ENCODE measurements at regions not wholly inside any gene's neighbourhood (a gene's known extent, or its start where the extent isn't known, plus 50 kb on each side); places are given as distances from the start of the nearest gene placed in this dataset.
"Not testable (repeated sequence)": the region's sequence is repeated elsewhere in the genome, so short reads cannot be mapped to it uniquely, and the experiment has no call there.

- DNase-seq = no peak
Measured at GRCh38 chr12:46486588-46486987, 114.0 kb upstream of the SLC38A2 start.

- DNase-seq = no peak
Measured at GRCh38 chr12:46485853-46486252, 113.3 kb upstream of the SLC38A2 start.

- no peak for DNase-seq
Measured at GRCh38 chr12:46484396-46485061, 112.0 kb upstream of the SLC38A2 start.

GRCh38 chr12:46483572-46484395, 111.2 kb upstream of the SLC38A2 start:
- DNase-seq = no peak

- DNase-seq = no peak
Measured at GRCh38 chr12:46480724-46481123, 108.2 kb upstream of the SLC38A2 start.

DNA sequence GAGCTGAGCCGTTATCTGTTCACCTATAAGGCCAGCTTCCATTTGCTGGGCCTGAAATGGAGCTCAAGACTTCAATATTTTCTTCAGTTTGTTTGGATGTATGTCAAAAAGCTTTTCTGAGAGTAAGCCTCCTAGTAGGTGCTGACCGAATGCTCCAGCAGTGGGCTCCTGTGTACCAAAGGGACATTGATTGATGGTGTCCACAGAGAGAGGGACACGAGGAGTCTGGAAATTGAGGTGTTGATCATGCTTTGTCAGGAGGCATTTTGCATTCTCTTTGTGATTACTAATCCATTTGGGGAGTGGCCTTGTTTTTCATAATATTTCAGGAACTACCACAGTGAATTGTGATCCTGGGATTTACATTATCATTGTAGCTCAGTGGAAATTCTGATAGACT, 107.7 kb upstream of the SLC38A2 start:
- DNase-seq = no peak

- DNase-seq = no peak
Measured at GRCh38 chr12:46478123-46478522, 105.5 kb upstream of the SLC38A2 start.

DNA sequence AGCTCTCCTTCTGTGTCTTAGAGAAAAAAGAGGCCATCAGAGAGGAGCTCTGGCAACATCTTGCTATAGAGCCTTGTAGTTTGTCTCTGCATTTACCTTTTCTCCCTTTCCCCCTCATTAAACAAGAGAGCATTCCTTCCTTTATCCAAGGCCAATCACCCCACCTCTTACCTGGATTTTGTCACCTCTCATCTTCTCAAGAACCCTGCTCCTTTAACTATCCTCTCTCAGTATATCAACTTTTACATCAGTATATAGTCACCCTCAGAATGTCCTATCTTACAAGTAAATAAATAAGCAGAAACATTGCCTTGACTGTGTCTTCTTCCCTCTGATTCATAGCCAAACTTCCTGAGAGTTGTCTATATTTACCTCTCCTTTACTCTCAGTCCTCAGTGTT, 105.0 kb upstream of the SLC38A2 start:
- no peak for DNase-seq

- DNase-seq = no peak
Measured at GRCh38 chr12:46475972-46476645, 103.5 kb upstream of the SLC38A2 start.

DNA sequence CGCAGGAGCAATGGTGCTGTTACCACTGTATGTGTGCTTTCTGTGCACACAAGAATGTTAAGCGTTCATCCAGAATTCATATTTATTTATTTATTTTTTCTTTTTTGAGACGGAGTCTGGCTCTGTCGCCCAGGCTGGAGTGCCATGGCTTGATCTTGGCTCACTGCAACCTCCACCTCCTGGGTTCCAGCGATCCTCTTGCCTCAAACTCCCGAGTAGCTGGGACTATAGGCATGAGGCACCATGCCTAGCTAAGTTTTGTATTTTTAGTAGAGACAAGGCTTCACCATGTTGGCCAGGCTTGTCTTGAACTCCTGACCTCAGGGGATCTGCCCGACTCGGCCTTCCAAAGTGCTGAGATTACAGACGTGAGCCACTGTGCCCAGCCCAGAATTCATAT, 101.8 kb upstream of the SLC38A2 start:
- DNase-seq = not testable (repeated sequence)

DNA sequence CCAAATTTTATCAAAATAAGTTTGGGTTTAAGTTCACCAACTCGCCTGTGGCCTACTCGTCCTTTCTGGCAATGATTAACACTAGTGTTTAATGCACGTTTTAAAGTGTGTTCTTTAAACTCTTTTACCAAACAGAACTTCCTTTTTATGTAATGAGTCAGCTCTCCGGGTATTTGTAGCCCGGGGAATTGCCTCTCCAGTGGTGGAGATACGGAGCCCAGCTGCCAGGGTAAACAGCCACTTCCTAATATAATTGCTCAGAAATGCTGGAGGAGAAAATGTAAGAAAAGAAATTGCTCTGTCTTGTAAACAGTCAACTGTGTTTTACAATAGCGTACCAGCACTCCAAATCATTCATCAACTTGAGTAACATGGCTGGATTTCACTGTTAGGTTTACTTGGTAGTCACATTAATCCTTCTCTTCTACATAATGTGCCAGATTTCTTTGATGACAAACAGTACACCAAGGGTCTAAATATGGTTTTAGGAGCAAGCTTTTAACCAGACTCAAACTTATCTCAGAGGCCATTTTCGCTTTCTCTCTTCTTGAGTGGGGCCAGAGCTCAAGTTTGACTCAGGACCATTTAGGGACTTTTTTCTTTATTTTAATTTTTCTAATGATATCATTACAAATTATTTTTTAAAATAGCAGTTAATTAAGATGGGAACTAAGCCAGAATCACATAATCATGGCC, 101.2 kb upstream of the SLC38A2 start:
- DNase-seq = peak; percentile 19 to 72

GRCh38 chr12:46472893-46473633, 100.5 kb upstream of the SLC38A2 start:
- peak; percentile 47 to 72 for DNase-seq

DNA sequence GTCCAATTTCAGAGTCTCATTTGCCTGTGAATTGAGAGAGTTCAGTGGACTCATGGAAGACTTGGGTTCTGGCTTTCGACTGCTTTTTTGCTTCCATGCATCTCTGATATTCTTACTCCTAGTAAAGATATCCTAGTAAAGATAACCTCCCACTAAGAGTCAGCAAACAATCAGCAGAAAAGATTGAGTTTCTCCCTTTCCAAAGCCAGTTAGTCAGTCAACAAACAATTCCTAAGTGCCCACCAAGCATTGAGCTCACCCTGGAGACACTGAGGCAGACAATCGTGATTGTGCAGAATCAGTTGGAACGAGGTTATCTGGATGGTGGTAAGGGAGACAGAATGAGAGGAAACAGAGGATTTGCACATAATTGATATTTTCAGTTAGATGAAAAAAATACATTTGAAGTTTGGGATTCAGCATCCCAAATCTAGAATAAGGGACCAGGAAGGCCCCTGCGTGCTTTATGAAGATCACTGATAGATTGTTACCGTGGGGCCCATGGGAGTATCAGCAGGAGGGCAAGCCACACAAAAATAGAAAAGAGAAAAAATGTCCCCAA, 99.7 kb upstream of the SLC38A2 start:
- no peak for DNase-seq

DNA sequence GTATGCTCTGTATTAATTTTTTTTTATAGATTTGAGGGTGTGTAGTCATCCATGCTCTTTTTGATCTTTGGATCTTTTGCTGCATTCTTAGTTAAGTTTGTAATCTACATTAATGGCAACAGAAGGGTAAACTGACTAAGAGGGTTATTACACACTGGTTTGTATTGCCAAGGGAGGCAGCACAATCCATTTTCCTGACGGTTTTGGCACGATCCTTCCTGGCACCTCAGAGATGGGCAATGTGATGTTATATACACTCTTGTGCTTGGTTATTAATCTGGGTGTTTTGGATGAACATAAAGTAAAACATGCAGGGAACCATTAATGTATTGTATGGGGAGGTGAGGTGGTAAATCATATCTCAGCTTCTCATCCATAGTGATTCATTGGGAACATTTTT, 98.8 kb upstream of the SLC38A2 start:
- no peak for DNase-seq

GRCh38 chr12:46470975-46471374, 98.4 kb upstream of the SLC38A2 start:
- no peak for DNase-seq

- no peak for DNase-seq
Measured at GRCh38 chr12:46470036-46470627, 97.6 kb upstream of the SLC38A2 start.

DNA sequence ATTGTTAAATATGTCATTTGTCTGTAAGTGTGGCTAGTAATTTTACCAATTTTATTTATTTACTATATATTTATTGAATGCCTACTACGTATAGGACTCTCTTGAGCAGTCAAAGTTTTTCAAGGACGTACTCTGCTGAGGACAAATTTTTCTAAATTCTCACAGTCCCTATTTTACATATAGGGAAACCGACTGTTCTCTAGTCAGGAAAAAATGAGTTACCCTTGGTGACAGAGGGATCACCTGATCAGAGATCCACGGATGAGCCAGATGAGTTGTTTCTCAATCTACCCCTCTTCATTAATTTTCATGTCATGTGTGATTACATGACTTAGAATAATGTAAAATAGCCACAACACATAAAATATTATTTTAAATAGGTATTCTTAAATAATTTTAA, 96.2 kb upstream of the SLC38A2 start:
- DNase-seq = no peak

DNA sequence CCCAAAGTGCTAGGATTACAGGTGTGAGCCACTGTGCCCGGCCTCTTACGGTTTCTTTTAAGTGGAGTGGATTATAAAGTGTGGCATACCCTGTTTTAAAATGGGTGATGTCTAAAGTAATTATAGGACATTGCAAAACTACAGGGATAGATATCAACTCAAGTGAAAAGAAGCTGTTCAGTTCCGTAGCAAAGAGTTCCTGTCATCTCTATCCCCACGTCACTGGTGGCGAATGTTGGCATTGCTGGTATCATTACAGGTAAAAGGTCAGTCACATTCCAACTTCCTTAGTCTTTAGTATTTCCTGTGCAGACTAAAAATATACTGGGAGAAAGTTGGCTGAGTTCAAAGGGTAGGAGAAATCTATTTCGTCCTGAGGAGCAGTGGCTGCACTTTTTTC, 95.6 kb upstream of the SLC38A2 start:
- DNase-seq = no peak

- DNase-seq = no peak
Measured at GRCh38 chr12:46465307-46465706, 92.7 kb upstream of the SLC38A2 start.

DNA sequence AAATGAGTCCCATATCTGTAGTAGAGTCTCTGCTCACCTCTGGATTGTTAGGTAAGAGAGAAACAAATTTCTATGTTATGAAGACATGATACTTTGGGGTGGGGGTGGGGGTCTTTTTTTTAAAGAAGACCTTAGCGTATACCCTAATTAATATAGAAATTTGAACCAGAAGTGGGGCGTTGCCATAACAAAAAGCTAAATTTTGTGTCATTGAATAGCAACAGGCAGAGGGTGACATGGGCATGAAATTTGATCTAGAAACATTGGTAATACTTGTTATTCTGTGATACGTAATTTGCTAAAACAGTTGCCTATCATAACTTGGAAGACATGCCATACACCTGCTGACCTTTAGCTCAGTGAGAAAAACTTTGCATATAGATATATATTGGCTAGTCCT, 92.3 kb upstream of the SLC38A2 start:
- no peak for DNase-seq

DNA sequence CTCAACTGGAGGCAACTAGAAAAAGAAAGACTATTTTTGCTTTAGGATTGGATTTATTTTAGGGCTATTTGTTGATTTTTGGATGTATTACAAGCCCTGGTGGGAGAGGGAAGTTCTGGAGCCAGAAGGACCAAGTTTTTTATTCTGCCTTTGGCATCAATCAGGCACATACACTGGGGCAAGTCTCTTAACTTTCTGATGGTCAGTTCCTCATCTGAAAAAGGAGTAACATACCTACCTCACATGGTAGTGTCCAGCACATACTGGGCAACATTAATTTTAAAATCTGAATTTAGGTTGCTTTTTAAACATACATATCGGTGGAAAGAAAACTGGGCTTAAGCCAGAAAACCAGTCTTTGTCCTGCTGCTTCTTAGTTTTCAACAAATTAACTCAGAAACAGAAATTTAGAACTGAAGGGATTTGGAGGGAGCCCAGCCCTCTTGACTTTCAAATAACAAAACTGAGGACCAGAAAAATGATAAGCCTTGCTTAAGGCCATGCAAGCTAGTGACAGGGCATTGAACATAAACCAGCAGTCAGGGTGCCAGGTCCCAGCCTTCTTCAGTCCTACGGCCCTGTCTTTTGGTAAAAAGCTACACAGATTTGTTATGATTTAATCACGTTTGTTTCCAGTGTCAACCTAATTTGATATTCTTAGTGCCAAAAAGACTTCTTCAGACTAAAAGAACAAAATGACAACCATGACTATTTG, 90.2 kb upstream of the SLC38A2 start:
- no peak for DNase-seq
